ENCODE measurements at regions not wholly inside any gene's neighbourhood (a gene's known extent, or its start where the extent isn't known, plus 50 kb on each side); places are given as distances from the start of the nearest gene placed in this dataset.

GRCh38 chr5:165579911-165580310 lies 2074.5 kb downstream of the MAT2B start:
- no peak for TF ChIP-seq CTCF (IDR thresholded peaks at IDR 0.05; ENCODE audit: low read length)
- no peak for TF ChIP-seq EZH2 (IDR thresholded peaks at IDR 0.05; ENCODE audit: borderline replicate concordance, low read length)
